ENCODE measurements at regions not wholly inside any gene's neighbourhood (a gene's known extent, or its start where the extent isn't known, plus 50 kb on each side); places are given as distances from the start of the nearest gene placed in this dataset.

- no peak overlapping the region for H3K18ac ChIP-seq (ENCODE audit: low read length)
- no peak for DNase-seq
- H3K36me3 ChIP-seq (ENCODE audit: control insufficient read depth, insufficient read depth, low read length): no peaks in the 10 kb centered on the region
- no peak overlapping the region for H4K8ac ChIP-seq (ENCODE audit: low read depth, low read length)
- no peaks in the 10 kb centered on the region for H3K79me2 ChIP-seq (ENCODE audit: control insufficient read depth, insufficient read depth, low read length)
- no peaks in the 10 kb centered on the region for H3K79me1 ChIP-seq (ENCODE audit: low read length)
- H3K4me1 ChIP-seq (ENCODE audit: control insufficient read depth, low read depth, low read length): peaks cover 2% of the 10 kb centered on the region
- H3K27me3 ChIP-seq (ENCODE audit: insufficient read depth, low read length, poor library complexity): no peaks in the 10 kb centered on the region
- no peak overlapping the region for H2BK120ac ChIP-seq (ENCODE audit: low read depth, low read length)
- no peak overlapping the region for H2BK5ac ChIP-seq (ENCODE audit: low read length)
- no peak overlapping the region for H3K4ac ChIP-seq (ENCODE audit: low read depth, low read length)
- no peak overlapping the region for H2BK15ac ChIP-seq (replicated peaks; ENCODE audit: low read depth)
- no peak overlapping the region for H3K27ac ChIP-seq (ENCODE audit: low read depth, low read length)
- no peak overlapping the region for H3K4me3 ChIP-seq (ENCODE audit: low read length)
- no peak overlapping the region for H3K23ac ChIP-seq (ENCODE audit: low read length)
- H3K4me2 ChIP-seq (ENCODE audit: low read length): no peak overlapping the region
- H2AK5ac ChIP-seq (ENCODE audit: low read length): no peak overlapping the region
- H3K56ac ChIP-seq (ENCODE audit: low read length): peak overlapping the region; percentile 5
- peak overlapping the region; percentile 41 for H3K9ac ChIP-seq (ENCODE audit: low read length)
- no peak overlapping the region for H4K5ac ChIP-seq (ENCODE audit: low read length)
- WGBS (ENCODE audit: extremely low coverage, insufficient coverage, low lambda C conversion rate): no CpG with 5 or more reads among the region's 9 CpGs
Observed at GRCh38 chr22:45071618-45072017, 61.8 kb upstream of the PHF21B start.

- DNase-seq: peak; percentile 91
- Histone ChIP-seq H3K9ac (ENCODE audit: low read length) (peak overlapping the region; percentile 41), H2BK5ac (ENCODE audit: low read length) (no peak overlapping the region), H3K79me1 (ENCODE audit: low read length) (no peaks in the 10 kb centered on the region), H2BK15ac (replicated peaks; ENCODE audit: low read depth) (no peak overlapping the region), H3K36me3 (ENCODE audit: control insufficient read depth, insufficient read depth, low read length) (no peaks in the 10 kb centered on the region), H3K4me1 (ENCODE audit: control insufficient read depth, low read depth, low read length) (peaks cover 2% of the 10 kb centered on the region), H3K23ac (ENCODE audit: low read length) (no peak overlapping the region), H3K18ac (ENCODE audit: low read length) (no peak overlapping the region), H3K79me2 (ENCODE audit: control insufficient read depth, insufficient read depth, low read length) (no peaks in the 10 kb centered on the region), H2AK5ac (ENCODE audit: low read length) (no peak overlapping the region), H3K27me3 (ENCODE audit: insufficient read depth, low read length, poor library complexity) (no peaks in the 10 kb centered on the region), H3K27ac (ENCODE audit: low read depth, low read length) (no peak overlapping the region), H4K8ac (ENCODE audit: low read depth, low read length) (no peak overlapping the region), H2BK120ac (ENCODE audit: low read depth, low read length) (no peak overlapping the region), H3K4me2 (ENCODE audit: low read length) (peak overlapping the region; percentile 50), H4K5ac (ENCODE audit: low read length) (no peak overlapping the region), H3K4me3 (ENCODE audit: low read length) (no peak overlapping the region), H3K4ac (ENCODE audit: low read depth, low read length) (no peak overlapping the region), H3K56ac (ENCODE audit: low read length) (peak overlapping the region; percentile 62)
- no CpG with 5 or more reads among the region's 17 CpGs for WGBS (ENCODE audit: extremely low coverage, insufficient coverage, low lambda C conversion rate)
Observed at GRCh38 chr22:45072322-45072903, 62.6 kb upstream of the PHF21B start.

- no peak for DNase-seq
- no peak overlapping the region for H2AK5ac ChIP-seq (ENCODE audit: low read length)
- no CpG with 5 or more reads among the region's 5 CpGs for WGBS (ENCODE audit: extremely low coverage, insufficient coverage, low lambda C conversion rate)
Observed at GRCh38 chr22:45073064-45073463, 63.3 kb upstream of the PHF21B start.

GRCh38 chr22:45077286-45077685, 67.5 kb upstream of the PHF21B start:
- H2AK5ac ChIP-seq (ENCODE audit: low read length): no peak overlapping the region
- no peak overlapping the region for H2BK15ac ChIP-seq (replicated peaks; ENCODE audit: low read depth)
- H4K5ac ChIP-seq (ENCODE audit: low read length): no peak overlapping the region
- no peaks in the 10 kb centered on the region for H3K79me1 ChIP-seq (ENCODE audit: low read length)
- no CpG with 5 or more reads among the region's 14 CpGs for WGBS (ENCODE audit: extremely low coverage, insufficient coverage, low lambda C conversion rate)
- H3K36me3 ChIP-seq (ENCODE audit: control insufficient read depth, insufficient read depth, low read length): no peaks in the 10 kb centered on the region
- no peak overlapping the region for H3K9ac ChIP-seq (ENCODE audit: low read length)
- no peak overlapping the region for H4K8ac ChIP-seq (ENCODE audit: low read depth, low read length)
- no peaks in the 10 kb centered on the region for H3K4me1 ChIP-seq (ENCODE audit: control insufficient read depth, low read depth, low read length)
- H3K79me2 ChIP-seq (ENCODE audit: control insufficient read depth, insufficient read depth, low read length): no peaks in the 10 kb centered on the region
- no peak overlapping the region for H2BK5ac ChIP-seq (ENCODE audit: low read length)
- no peak overlapping the region for H3K56ac ChIP-seq (ENCODE audit: low read length)
- H3K23ac ChIP-seq (ENCODE audit: low read length): no peak overlapping the region
- no peak overlapping the region for H3K4ac ChIP-seq (ENCODE audit: low read depth, low read length)
- DNase-seq: no peak
- H2BK120ac ChIP-seq (ENCODE audit: low read depth, low read length): no peak overlapping the region
- no peak overlapping the region for H3K27ac ChIP-seq (ENCODE audit: low read depth, low read length)
- H3K4me3 ChIP-seq (ENCODE audit: low read length): no peak overlapping the region
- no peak overlapping the region for H3K18ac ChIP-seq (ENCODE audit: low read length)
- no peaks in the 10 kb centered on the region for H3K27me3 ChIP-seq (ENCODE audit: insufficient read depth, low read length, poor library complexity)
- no peak overlapping the region for H3K4me2 ChIP-seq (ENCODE audit: low read length)

More at GRCh38 chr22:45073064-45073463, 63.3 kb upstream of the PHF21B start:
- no peak overlapping the region for H3K4ac ChIP-seq (ENCODE audit: low read depth, low read length)
- H3K79me1 ChIP-seq (ENCODE audit: low read length): no peaks in the 10 kb centered on the region
- H3K56ac ChIP-seq (ENCODE audit: low read length): peak overlapping the region; percentile 62
- no peak overlapping the region for H3K4me2 ChIP-seq (ENCODE audit: low read length)
- no peak overlapping the region for H3K18ac ChIP-seq (ENCODE audit: low read length)
- no peak overlapping the region for H3K27ac ChIP-seq (ENCODE audit: low read depth, low read length)
- no peak overlapping the region for H2BK5ac ChIP-seq (ENCODE audit: low read length)
- H4K8ac ChIP-seq (ENCODE audit: low read depth, low read length): no peak overlapping the region
- H2BK15ac ChIP-seq (replicated peaks; ENCODE audit: low read depth): no peak overlapping the region
- H3K4me1 ChIP-seq (ENCODE audit: control insufficient read depth, low read depth, low read length): peaks cover 2% of the 10 kb centered on the region
- no peak overlapping the region for H4K5ac ChIP-seq (ENCODE audit: low read length)
- H3K36me3 ChIP-seq (ENCODE audit: control insufficient read depth, insufficient read depth, low read length): no peaks in the 10 kb centered on the region
- no peak overlapping the region for H2BK120ac ChIP-seq (ENCODE audit: low read depth, low read length)
- no peak overlapping the region for H3K9ac ChIP-seq (ENCODE audit: low read length)
- H3K23ac ChIP-seq (ENCODE audit: low read length): no peak overlapping the region
- H3K4me3 ChIP-seq (ENCODE audit: low read length): no peak overlapping the region
- H3K79me2 ChIP-seq (ENCODE audit: control insufficient read depth, insufficient read depth, low read length): no peaks in the 10 kb centered on the region
- no peaks in the 10 kb centered on the region for H3K27me3 ChIP-seq (ENCODE audit: insufficient read depth, low read length, poor library complexity)

GRCh38 chr22:45077826-45078334, 68.1 kb upstream of the PHF21B start:
- no peak overlapping the region for H2BK120ac ChIP-seq (ENCODE audit: low read depth, low read length)
- no peak overlapping the region for H3K23ac ChIP-seq (ENCODE audit: low read length)
- no peak overlapping the region for H3K9ac ChIP-seq (ENCODE audit: low read length)
- no peak overlapping the region for H3K27ac ChIP-seq (ENCODE audit: low read depth, low read length)
- WGBS (ENCODE audit: extremely low coverage, insufficient coverage, low lambda C conversion rate): no CpG with 5 or more reads among the region's 25 CpGs
- H3K18ac ChIP-seq (ENCODE audit: low read length): no peak overlapping the region
- H4K5ac ChIP-seq (ENCODE audit: low read length): no peak overlapping the region
- H2BK15ac ChIP-seq (replicated peaks; ENCODE audit: low read depth): no peak overlapping the region
- H2BK5ac ChIP-seq (ENCODE audit: low read length): no peak overlapping the region
- no peak for DNase-seq
- H3K36me3 ChIP-seq (ENCODE audit: control insufficient read depth, insufficient read depth, low read length): no peaks in the 10 kb centered on the region
- H3K79me2 ChIP-seq (ENCODE audit: control insufficient read depth, insufficient read depth, low read length): no peaks in the 10 kb centered on the region
- H3K56ac ChIP-seq (ENCODE audit: low read length): no peak overlapping the region
- H3K4me3 ChIP-seq (ENCODE audit: low read length): no peak overlapping the region
- H3K4me2 ChIP-seq (ENCODE audit: low read length): no peak overlapping the region
- no peaks in the 10 kb centered on the region for H3K79me1 ChIP-seq (ENCODE audit: low read length)
- no peak overlapping the region for H2AK5ac ChIP-seq (ENCODE audit: low read length)
- no peak overlapping the region for H4K8ac ChIP-seq (ENCODE audit: low read depth, low read length)
- no peak overlapping the region for H3K4ac ChIP-seq (ENCODE audit: low read depth, low read length)
- no peaks in the 10 kb centered on the region for H3K27me3 ChIP-seq (ENCODE audit: insufficient read depth, low read length, poor library complexity)
- H3K4me1 ChIP-seq (ENCODE audit: control insufficient read depth, low read depth, low read length): no peaks in the 10 kb centered on the region

GRCh38 chr22:45082795-45083194, 73.0 kb upstream of the PHF21B start:
- H3K56ac ChIP-seq (ENCODE audit: low read length): no peak overlapping the region
- H3K27me3 ChIP-seq (ENCODE audit: insufficient read depth, low read length, poor library complexity): no peaks in the 10 kb centered on the region
- H3K36me3 ChIP-seq (ENCODE audit: control insufficient read depth, insufficient read depth, low read length): no peaks in the 10 kb centered on the region
- no peak overlapping the region for H3K4ac ChIP-seq (ENCODE audit: low read depth, low read length)
- peak; percentile 50 for DNase-seq
- no peak overlapping the region for H2BK120ac ChIP-seq (ENCODE audit: low read depth, low read length)
- H3K18ac ChIP-seq (ENCODE audit: low read length): no peak overlapping the region
- H4K8ac ChIP-seq (ENCODE audit: low read depth, low read length): no peak overlapping the region
- no peak overlapping the region for H2BK5ac ChIP-seq (ENCODE audit: low read length)
- no CpG with 5 or more reads among the region's 9 CpGs for WGBS (ENCODE audit: extremely low coverage, insufficient coverage, low lambda C conversion rate)
- no peak overlapping the region for H3K27ac ChIP-seq (ENCODE audit: low read depth, low read length)
- H2BK15ac ChIP-seq (replicated peaks; ENCODE audit: low read depth): no peak overlapping the region
- H4K5ac ChIP-seq (ENCODE audit: low read length): no peak overlapping the region
- H3K4me3 ChIP-seq (ENCODE audit: low read length): no peak overlapping the region
- H3K79me1 ChIP-seq (ENCODE audit: low read length): no peaks in the 10 kb centered on the region
- H3K4me1 ChIP-seq (ENCODE audit: control insufficient read depth, low read depth, low read length): no peaks in the 10 kb centered on the region
- no peak overlapping the region for H2AK5ac ChIP-seq (ENCODE audit: low read length)
- no peak overlapping the region for H3K9ac ChIP-seq (ENCODE audit: low read length)
- no peaks in the 10 kb centered on the region for H3K79me2 ChIP-seq (ENCODE audit: control insufficient read depth, insufficient read depth, low read length)
- H3K4me2 ChIP-seq (ENCODE audit: low read length): no peak overlapping the region
- no peak overlapping the region for H3K23ac ChIP-seq (ENCODE audit: low read length)

All from mesendoderm (in vitro differentiated cells).